SK-N-SH (cell line): ENCODE measurements at regions not wholly inside any gene's neighbourhood (a gene's known extent, or its start where the extent isn't known, plus 50 kb on each side); places are given as distances from the start of the nearest gene placed in this dataset.

Experiments
- CHD2 ChIP-seq: fragments of 150-350 bp; IDR thresholded peaks from 2 replicates; pipeline ENCODE4 v1.6.1; 2018; ENCODE audit warnings: low read length; ENCODE audit not compliant: partially characterized antibody
- CTCF ChIP-seq: fragments of 200-600 bp; sonication (generic); IDR thresholded peaks from 2 replicates; pipeline ENCODE4 v1.6.1; 2017; ENCODE audit warnings: antibody characterized with exemption, mild to moderate bottlenecking, moderate library complexity

DNA sequence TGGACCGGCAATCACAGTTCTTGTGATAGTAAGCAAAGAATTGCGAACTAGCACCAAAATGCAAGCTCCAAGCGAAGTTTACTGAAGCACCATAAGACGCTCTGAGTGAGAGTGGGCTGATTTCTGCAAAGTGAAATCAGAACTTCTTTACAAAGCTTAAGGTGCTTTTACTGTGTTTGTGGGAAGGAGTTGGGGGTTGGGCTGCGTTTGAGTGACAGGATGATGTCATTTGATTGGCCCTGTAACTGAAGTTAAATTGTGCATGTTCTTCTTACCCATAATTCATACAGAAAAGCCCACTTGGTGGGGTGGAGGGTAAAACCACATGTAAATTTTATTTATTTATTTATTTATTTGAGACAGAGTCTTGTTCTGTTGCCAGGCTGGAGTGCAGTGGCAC, 970.6 kb upstream of the CDH18 start:
- TF ChIP-seq CTCF (no peak), CHD2 (no peak)
